Spleen (tissue), 3 donors: ENCODE measurements at regions not wholly inside any gene's neighbourhood (a gene's known extent, or its start where the extent isn't known, plus 50 kb on each side); places are given as distances from the start of the nearest gene placed in this dataset.

Experiments
- POLR2A ChIP-seq, 3 donors: fragments of 450-650 bp; IDR thresholded peaks; one replicate each; pipeline ENCODE4 v1.5.1; 2017; ENCODE audit warnings: antibody characterized with exemption in 3 of 3, mild to moderate bottlenecking in 1 of 3
- POLR2AphosphoS5 ChIP-seq, 3 donors: sonication (generic); formaldehyde crosslinking; IDR thresholded peaks; one replicate each; pipeline ENCODE4 v1.5.1; 2017; ENCODE audit warnings: antibody characterized with exemption in 3 of 3

DNA sequence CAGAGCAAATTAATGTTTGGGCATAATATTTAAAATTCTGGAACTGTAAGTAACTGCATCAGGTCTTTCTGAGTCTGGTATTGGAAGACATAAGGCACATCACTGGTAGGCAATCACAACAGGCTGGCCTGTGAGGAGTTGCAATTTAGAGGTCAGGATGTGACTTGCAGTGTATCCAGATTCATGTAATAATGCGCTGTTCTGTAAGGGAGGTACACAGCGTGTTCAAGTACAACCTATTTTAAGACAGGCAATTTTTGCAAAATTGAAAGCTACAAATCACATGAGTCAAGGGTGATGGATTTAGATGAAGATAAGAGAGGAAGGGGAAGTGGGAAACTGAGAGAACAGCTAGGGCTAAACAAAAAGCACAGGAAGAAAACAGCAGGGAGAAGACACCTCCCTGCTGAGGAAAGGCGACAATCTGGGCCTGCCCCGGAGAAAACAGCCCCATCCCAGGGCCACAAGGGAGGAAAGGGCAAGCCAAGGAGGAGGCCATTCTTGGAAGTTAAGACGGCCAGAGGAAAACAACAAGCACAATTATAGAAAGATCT lies 138.1 kb downstream of the LACC1 start:
- TF ChIP-seq POLR2AphosphoS5 (IDR thresholded peaks at IDR 0.05) (no peak), POLR2A (IDR thresholded peaks at IDR 0.05) (no peak)
